K562 (cell line): ENCODE measurements at regions not wholly inside any gene's neighbourhood (a gene's known extent, or its start where the extent isn't known, plus 50 kb on each side); places are given as distances from the start of the nearest gene placed in this dataset.
"Not testable (repeated sequence)": the region's sequence is repeated elsewhere in the genome, so short reads cannot be mapped to it uniquely, and the experiment has no call there.

Experiments
- ARNT ChIP-seq, 2 experiments: fragments of 450-650 bp; IDR thresholded peaks; 2 replicates each; pipeline ENCODE4 v1.6.1; 2016; ENCODE audit warnings: mild to moderate bottlenecking in 1 of 2
- BMI1 ChIP-seq: fragments of 150-350 bp; IDR thresholded peaks from 2 replicates; pipeline ENCODE4 v1.6.1; 2014; ENCODE audit warnings: low read length
- NEUROD1 ChIP-seq: fragments of 150-350 bp; IDR thresholded peaks from 2 replicates; pipeline ENCODE4 v1.6.1; 2014; ENCODE audit warnings: borderline replicate concordance, low read length, low read depth; ENCODE audit not compliant: partially characterized antibody
- NR2F6 ChIP-seq: fragments of 450-650 bp; formaldehyde crosslinking; IDR thresholded peaks from 2 replicates; pipeline ENCODE4 v1.4.0; 2020; ENCODE audit warnings: mild to moderate bottlenecking
- POLR2AphosphoS5 ChIP-seq: IDR thresholded peaks from 2 replicates; pipeline ENCODE4 v1.6.1; 2011; ENCODE audit warnings: mild to moderate bottlenecking, low read depth, low read length, moderate library complexity; ENCODE audit not compliant: control insufficient read depth, insufficient read depth
- SOX6 ChIP-seq: fragments of 450-650 bp; IDR thresholded peaks from 2 replicates; pipeline ENCODE4 v1.6.1; 2014; ENCODE audit warnings: mild to moderate bottlenecking
- ZZZ3 ChIP-seq: fragments of 450-650 bp; IDR thresholded peaks from 2 replicates; pipeline ENCODE4 v1.6.1; 2016; ENCODE audit warnings: antibody characterized with exemption, mild to moderate bottlenecking, moderate library complexity
- TF ChIP-seq, protein P1 (sequence below): sonication (generic); formaldehyde crosslinking; IDR thresholded peaks from 2 replicates; pipeline ENCODE4 v1.8.1; 2023; ENCODE audit warnings: mild to moderate bottlenecking, missing genetic modification reagents, moderate library complexity
- TF ChIP-seq, protein P2 (sequence below), 3 experiments: IDR thresholded peaks in 2 of 3; conservative IDR thresholded peaks in 1 of 3; 2 replicates each; pipeline ENCODE4 v1.5.1; 2011 to 2012; ENCODE audit warnings: low read length in 3 of 3, mild to moderate bottlenecking in 3 of 3, control low read depth in 2 of 3, improper control_type of control experiment in 1 of 3, inconsistent platforms in 1 of 3, low read depth in 1 of 3, mixed read lengths in 1 of 3, moderate library complexity in 1 of 3; ENCODE audit not compliant: insufficient read depth in 2 of 3
- TF ChIP-seq, protein P3 (sequence below): sonication (generic); formaldehyde crosslinking; IDR thresholded peaks from 2 replicates; pipeline ENCODE4 v1.8.1; 2023; ENCODE audit warnings: mild to moderate bottlenecking, missing genetic modification reagents
- TF ChIP-seq, protein P4 (sequence below): fragments of 200-800 bp; sonication (Bioruptor generic); IDR thresholded peaks from 2 replicates; pipeline ENCODE4 v1.6.1; 2017; ENCODE audit warnings: missing genetic modification characterization, missing compliant biosample characterization

DNA sequence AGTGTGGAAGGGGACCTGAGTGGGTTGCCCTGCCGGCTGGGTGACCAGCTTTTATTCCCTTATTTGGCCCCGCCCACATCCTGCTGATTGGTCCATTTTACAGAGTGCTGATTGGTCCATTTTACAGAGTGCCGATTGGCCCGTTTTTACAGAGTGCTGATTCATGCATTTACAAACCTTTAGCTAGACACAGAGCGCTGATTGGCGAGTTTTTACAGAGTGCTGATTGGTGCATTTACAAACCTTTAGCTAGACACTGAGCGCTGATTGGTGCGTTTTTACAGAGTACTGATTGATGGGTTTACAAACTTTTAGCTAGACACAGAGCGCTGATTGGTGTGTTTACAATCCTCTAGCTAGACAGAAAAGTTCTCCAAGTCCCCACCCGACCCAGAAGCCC lies 245.0 kb downstream of the MAT2B start:
- TF ChIP-seq SOX6; POLR2AphosphoS5; ARNT (IDR thresholded peaks at IDR 0.05); ZZZ3; NEUROD1; NR2F6 (CRISPR knock-in tag); BMI1: not testable (repeated sequence)
- TF ChIP-seq, protein P1, sequence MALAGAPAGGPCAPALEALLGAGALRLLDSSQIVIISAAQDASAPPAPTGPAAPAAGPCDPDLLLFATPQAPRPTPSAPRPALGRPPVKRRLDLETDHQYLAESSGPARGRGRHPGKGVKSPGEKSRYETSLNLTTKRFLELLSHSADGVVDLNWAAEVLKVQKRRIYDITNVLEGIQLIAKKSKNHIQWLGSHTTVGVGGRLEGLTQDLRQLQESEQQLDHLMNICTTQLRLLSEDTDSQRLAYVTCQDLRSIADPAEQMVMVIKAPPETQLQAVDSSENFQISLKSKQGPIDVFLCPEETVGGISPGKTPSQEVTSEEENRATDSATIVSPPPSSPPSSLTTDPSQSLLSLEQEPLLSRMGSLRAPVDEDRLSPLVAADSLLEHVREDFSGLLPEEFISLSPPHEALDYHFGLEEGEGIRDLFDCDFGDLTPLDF (CRISPR knock-in tag), result not testable (repeated sequence)
- TF ChIP-seq, protein P2, sequence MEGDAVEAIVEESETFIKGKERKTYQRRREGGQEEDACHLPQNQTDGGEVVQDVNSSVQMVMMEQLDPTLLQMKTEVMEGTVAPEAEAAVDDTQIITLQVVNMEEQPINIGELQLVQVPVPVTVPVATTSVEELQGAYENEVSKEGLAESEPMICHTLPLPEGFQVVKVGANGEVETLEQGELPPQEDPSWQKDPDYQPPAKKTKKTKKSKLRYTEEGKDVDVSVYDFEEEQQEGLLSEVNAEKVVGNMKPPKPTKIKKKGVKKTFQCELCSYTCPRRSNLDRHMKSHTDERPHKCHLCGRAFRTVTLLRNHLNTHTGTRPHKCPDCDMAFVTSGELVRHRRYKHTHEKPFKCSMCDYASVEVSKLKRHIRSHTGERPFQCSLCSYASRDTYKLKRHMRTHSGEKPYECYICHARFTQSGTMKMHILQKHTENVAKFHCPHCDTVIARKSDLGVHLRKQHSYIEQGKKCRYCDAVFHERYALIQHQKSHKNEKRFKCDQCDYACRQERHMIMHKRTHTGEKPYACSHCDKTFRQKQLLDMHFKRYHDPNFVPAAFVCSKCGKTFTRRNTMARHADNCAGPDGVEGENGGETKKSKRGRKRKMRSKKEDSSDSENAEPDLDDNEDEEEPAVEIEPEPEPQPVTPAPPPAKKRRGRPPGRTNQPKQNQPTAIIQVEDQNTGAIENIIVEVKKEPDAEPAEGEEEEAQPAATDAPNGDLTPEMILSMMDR (IDR thresholded peaks at IDR 0.05 in 2 of 3, conservative IDR thresholded peaks at IDR 0.05 in 1 of 3; ENCODE audit: insufficient read depth in 2 of 3, low read depth in 1 of 3, low read length in 3 of 3), result not testable (repeated sequence)
- TF ChIP-seq, protein P3, sequence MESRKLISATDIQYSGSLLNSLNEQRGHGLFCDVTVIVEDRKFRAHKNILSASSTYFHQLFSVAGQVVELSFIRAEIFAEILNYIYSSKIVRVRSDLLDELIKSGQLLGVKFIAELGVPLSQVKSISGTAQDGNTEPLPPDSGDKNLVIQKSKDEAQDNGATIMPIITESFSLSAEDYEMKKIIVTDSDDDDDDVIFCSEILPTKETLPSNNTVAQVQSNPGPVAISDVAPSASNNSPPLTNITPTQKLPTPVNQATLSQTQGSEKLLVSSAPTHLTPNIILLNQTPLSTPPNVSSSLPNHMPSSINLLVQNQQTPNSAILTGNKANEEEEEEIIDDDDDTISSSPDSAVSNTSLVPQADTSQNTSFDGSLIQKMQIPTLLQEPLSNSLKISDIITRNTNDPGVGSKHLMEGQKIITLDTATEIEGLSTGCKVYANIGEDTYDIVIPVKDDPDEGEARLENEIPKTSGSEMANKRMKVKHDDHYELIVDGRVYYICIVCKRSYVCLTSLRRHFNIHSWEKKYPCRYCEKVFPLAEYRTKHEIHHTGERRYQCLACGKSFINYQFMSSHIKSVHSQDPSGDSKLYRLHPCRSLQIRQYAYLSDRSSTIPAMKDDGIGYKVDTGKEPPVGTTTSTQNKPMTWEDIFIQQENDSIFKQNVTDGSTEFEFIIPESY (CRISPR knock-in tag), result not testable (repeated sequence)
- TF ChIP-seq, protein P4, sequence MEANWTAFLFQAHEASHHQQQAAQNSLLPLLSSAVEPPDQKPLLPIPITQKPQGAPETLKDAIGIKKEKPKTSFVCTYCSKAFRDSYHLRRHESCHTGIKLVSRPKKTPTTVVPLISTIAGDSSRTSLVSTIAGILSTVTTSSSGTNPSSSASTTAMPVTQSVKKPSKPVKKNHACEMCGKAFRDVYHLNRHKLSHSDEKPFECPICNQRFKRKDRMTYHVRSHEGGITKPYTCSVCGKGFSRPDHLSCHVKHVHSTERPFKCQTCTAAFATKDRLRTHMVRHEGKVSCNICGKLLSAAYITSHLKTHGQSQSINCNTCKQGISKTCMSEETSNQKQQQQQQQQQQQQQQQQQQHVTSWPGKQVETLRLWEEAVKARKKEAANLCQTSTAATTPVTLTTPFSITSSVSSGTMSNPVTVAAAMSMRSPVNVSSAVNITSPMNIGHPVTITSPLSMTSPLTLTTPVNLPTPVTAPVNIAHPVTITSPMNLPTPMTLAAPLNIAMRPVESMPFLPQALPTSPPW (CRISPR knock-in tag), result not testable (repeated sequence)
